Loucy (cell line): ENCODE measurements at regions not wholly inside any gene's neighbourhood (a gene's known extent, or its start where the extent isn't known, plus 50 kb on each side); places are given as distances from the start of the nearest gene placed in this dataset.

Experiments used
- H2AFZ ChIP-seq: fragments of 200-600 bp; sonication (generic); 2 replicates; pipeline ENCODE4 v1.6.0; 2016; ENCODE audit warnings: antibody characterized with exemption, mild to moderate bottlenecking, low read length, moderate library complexity
- H3F3A ChIP-seq: fragments of 200-600 bp; 2 replicates; pipeline ENCODE4 v1.6.0; 2016; ENCODE audit warnings: antibody characterized with exemption, low read depth, mild to moderate bottlenecking
- H3K27me3 ChIP-seq: fragments of 200-600 bp; sonication (generic); 2 replicates; pipeline ENCODE4 v1.6.1; 2014; ENCODE audit warnings: low read length, mild to moderate bottlenecking; ENCODE audit not compliant: insufficient read depth, poor library complexity, severe bottlenecking
- H3K36me3 ChIP-seq: fragments of 200-600 bp; sonication (generic); 2 replicates; pipeline ENCODE4 v1.6.1; 2016; ENCODE audit warnings: low read length; ENCODE audit not compliant: insufficient read depth
- H3K4me1 ChIP-seq: fragments of 200-600 bp; sonication (generic); 2 replicates; pipeline ENCODE4 v1.5.1; 2014; ENCODE audit warnings: low read length, mild to moderate bottlenecking; ENCODE audit not compliant: insufficient read depth, poor library complexity, severe bottlenecking
- H3K4me2 ChIP-seq: fragments of 200-600 bp; sonication (generic); 2 replicates; pipeline ENCODE4 v1.6.0; 2014; ENCODE audit warnings: antibody characterized with exemption, low read length, low read depth, mild to moderate bottlenecking; ENCODE audit not compliant: poor library complexity, severe bottlenecking
- H3K4me3 ChIP-seq: fragments of 200-600 bp; sonication (generic); 2 replicates; pipeline ENCODE4 v1.5.1; 2014; ENCODE audit warnings: low read length, mild to moderate bottlenecking, mixed read lengths; ENCODE audit not compliant: poor library complexity, severe bottlenecking
- H3K79me2 ChIP-seq: fragments of 200-600 bp; sonication (generic); 2 replicates; pipeline ENCODE4 v1.6.1; 2014; ENCODE audit warnings: low read length; ENCODE audit not compliant: insufficient read depth
- H3K9ac ChIP-seq: fragments of 200-600 bp; sonication (generic); 2 replicates; pipeline ENCODE4 v1.6.0; 2014; ENCODE audit warnings: mild to moderate bottlenecking, low read depth, low read length, moderate library complexity; ENCODE audit not compliant: poor library complexity, severe bottlenecking
- H3K9me2 ChIP-seq: fragments of 200-600 bp; sonication (generic); replicated peaks from 2 replicates; pipeline ENCODE4 v1.6.1; 2016; ENCODE audit warnings: low read depth, low read length, mixed read lengths
- H3K9me3 ChIP-seq: fragments of 200-600 bp; sonication (generic); 2 replicates; pipeline ENCODE4 v1.6.1; 2014; ENCODE audit warnings: mild to moderate bottlenecking, antibody characterized with exemption, low read length, low read depth; ENCODE audit not compliant: insufficient read depth
- H4K20me1 ChIP-seq: fragments of 200-600 bp; sonication (generic); 2 replicates; pipeline ENCODE4 v1.6.0; 2014; ENCODE audit warnings: antibody characterized with exemption, low read length, mild to moderate bottlenecking; ENCODE audit not compliant: insufficient read depth, poor library complexity, severe bottlenecking
- CTCF ChIP-seq: fragments of 200-600 bp; sonication (generic); conservative IDR thresholded peaks from 2 replicates; pipeline ENCODE4 v1.5.1; 2014; ENCODE audit warnings: mild to moderate bottlenecking, antibody characterized with exemption, low read length
- EZH2phosphoT487 ChIP-seq: fragments of 200-600 bp; IDR thresholded peaks from 2 replicates; pipeline ENCODE4 v1.6.1; 2018; ENCODE audit warnings: antibody characterized with exemption, mild to moderate bottlenecking, moderate library complexity, borderline replicate concordance

- H3K9me2 ChIP-seq = no peaks in the 10 kb centered on the region
- H3K9me3 ChIP-seq = no peaks in the 10 kb centered on the region
- no peak overlapping the region for H2AFZ ChIP-seq
- no peaks in the 10 kb centered on the region for H3K27me3 ChIP-seq
- no peak overlapping the region for H3K4me3 ChIP-seq
- H3K79me2 ChIP-seq = no peaks in the 10 kb centered on the region
- TF ChIP-seq EZH2phosphoT487 = no peak
- no peak for TF ChIP-seq CTCF
- H3K4me1 ChIP-seq = no peaks in the 10 kb centered on the region
- H3K4me2 ChIP-seq = no peak overlapping the region
- no peaks in the 10 kb centered on the region for H3K36me3 ChIP-seq
- H3K9ac ChIP-seq = no peak overlapping the region
- H4K20me1 ChIP-seq = no peaks in the 10 kb centered on the region
- H3F3A ChIP-seq = no peaks in the 10 kb centered on the region
Measured at GRCh38 chr16:64445245-64445644, 676.6 kb downstream of the CDH11 start.

DNA sequence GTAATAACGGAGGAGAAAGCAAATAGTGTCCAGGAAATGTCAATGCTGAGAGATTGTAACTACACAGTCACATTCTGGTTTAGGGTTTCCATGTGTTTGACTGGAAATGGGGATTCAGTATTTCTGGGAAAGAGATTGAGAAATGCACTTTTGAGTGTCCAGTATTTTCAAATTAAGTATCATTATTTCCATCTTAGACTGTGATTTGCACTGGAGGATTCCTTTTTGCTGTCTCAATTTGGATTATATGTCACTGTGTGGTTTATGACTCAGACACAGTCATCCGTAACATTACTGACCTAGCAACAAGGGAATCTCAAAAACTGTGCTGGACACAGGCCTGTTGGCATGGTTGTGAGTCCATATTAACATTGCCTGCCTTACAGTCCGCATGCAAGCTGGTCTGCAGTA lies 681.4 kb downstream of the CDH11 start:
- Histone ChIP-seq H3K79me2 (no peaks in the 10 kb centered on the region), H3K9ac (no peak overlapping the region), H3K4me3 (no peak overlapping the region), H3K36me3 (no peaks in the 10 kb centered on the region), H2AFZ (no peak overlapping the region), H3K9me2 (no peaks in the 10 kb centered on the region), H4K20me1 (no peaks in the 10 kb centered on the region), H3K27me3 (no peaks in the 10 kb centered on the region), H3F3A (no peaks in the 10 kb centered on the region), H3K9me3 (no peaks in the 10 kb centered on the region), H3K4me2 (no peak overlapping the region), H3K4me1 (no peaks in the 10 kb centered on the region)
- TF ChIP-seq EZH2phosphoT487 (no peak), CTCF (no peak)

GRCh38 chr16:64440005-64440404 lies 681.9 kb downstream of the CDH11 start:
- Histone ChIP-seq H3K4me2 (no peak overlapping the region), H3K4me3 (no peak overlapping the region), H3K9ac (no peak overlapping the region)

More at GRCh38 chr16:64440005-64440404, 681.9 kb downstream of the CDH11 start:
- Histone ChIP-seq H2AFZ (no peak overlapping the region), H3K4me1 (no peaks in the 10 kb centered on the region), H3K36me3 (no peaks in the 10 kb centered on the region), H3K9me3 (no peaks in the 10 kb centered on the region), H3F3A (no peaks in the 10 kb centered on the region), H3K27me3 (no peaks in the 10 kb centered on the region), H3K9me2 (no peaks in the 10 kb centered on the region), H4K20me1 (no peaks in the 10 kb centered on the region), H3K79me2 (no peaks in the 10 kb centered on the region)
- TF ChIP-seq EZH2phosphoT487 = no peak
- no peak for TF ChIP-seq CTCF
